ENCODE measurements at regions not wholly inside any gene's neighbourhood (a gene's known extent, or its start where the extent isn't known, plus 50 kb on each side); places are given as distances from the start of the nearest gene placed in this dataset.

- TF ChIP-seq POLR2A (IDR thresholded peaks at IDR 0.05) (no peak), CTCF (IDR thresholded peaks at IDR 0.05) (no peak)
Observed at GRCh38 chr4:79132826-79133225, 193.0 kb downstream of the NAA11 start.
